Keratinocyte (primary cell): ENCODE measurements at regions not wholly inside any gene's neighbourhood (a gene's known extent, or its start where the extent isn't known, plus 50 kb on each side); places are given as distances from the start of the nearest gene placed in this dataset.

ENCODE experiments used
- DNase-seq: peaks from one replicate; pipeline ENCODE4 v3.0.0-alpha.2; 2011; ENCODE audit warnings: low read depth, missing footprints, low spot score
- FAIRE-seq: peaks from 2 replicates; lab custom pipeline; 2011; peaks lifted over from hg19 to GRCh38; lab: Jason Lieb, UNC
- H2AFZ ChIP-seq: 2 replicates; pipeline ENCODE4 v1.6.0; 2012; ENCODE audit warnings: low read length, control low read depth, inconsistent platforms; ENCODE audit not compliant: control insufficient read depth
- H3K27ac ChIP-seq: 2 replicates; pipeline ENCODE4 v1.5.1; 2011; ENCODE audit warnings: low read length; ENCODE audit not compliant: control insufficient read depth, insufficient read depth
- H3K27me3 ChIP-seq: 3 replicates; pipeline ENCODE4 v1.6.0; 2011; ENCODE audit warnings: low read length; ENCODE audit not compliant: control insufficient read depth, insufficient read depth; ENCODE audit errors: extremely low read depth
- H3K36me3 ChIP-seq, 2 experiments: 2 replicates in 1 of 2; 3 replicates in 1 of 2; pipeline ENCODE4 v1.5.1; 2011; ENCODE audit warnings: low read length in 2 of 2, mild to moderate bottlenecking in 1 of 2; ENCODE audit not compliant: control insufficient read depth in 2 of 2, insufficient read depth in 2 of 2; ENCODE audit errors: extremely low read depth in 1 of 2
- H3K4me1 ChIP-seq: 3 replicates; pipeline ENCODE4 v1.5.1; 2011; ENCODE audit warnings: low read length; ENCODE audit not compliant: control insufficient read depth, insufficient read depth; ENCODE audit errors: extremely low read depth
- H3K4me2 ChIP-seq: 3 replicates; pipeline ENCODE4 v1.6.0; 2011; ENCODE audit warnings: low read depth, low read length; ENCODE audit not compliant: control insufficient read depth, insufficient read depth; ENCODE audit errors: extremely low read depth
- H3K4me3 ChIP-seq, 3 experiments: fragments of 200-600 bp in 1 of 3; sonication (generic) in 1 of 3; 2 replicates in 2 of 3; 3 replicates in 1 of 3; pipeline ENCODE4 v1.5.1; 2011 to 2016; ENCODE audit warnings: low read length in 3 of 3, mild to moderate bottlenecking in 3 of 3, control low read depth in 2 of 3, inconsistent platforms in 1 of 3, low read depth in 1 of 3, mixed read lengths in 1 of 3, mixed run types in 1 of 3, moderate library complexity in 1 of 3; ENCODE audit not compliant: control insufficient read depth in 2 of 3, insufficient read depth in 2 of 3; ENCODE audit errors: extremely low read depth in 1 of 3
- H3K79me2 ChIP-seq: 2 replicates; pipeline ENCODE4 v1.6.0; 2012; ENCODE audit warnings: low read length; ENCODE audit not compliant: control insufficient read depth, insufficient read depth
- H3K9ac ChIP-seq: 3 replicates; pipeline ENCODE4 v1.6.0; 2011; ENCODE audit warnings: low read length; ENCODE audit not compliant: control insufficient read depth, insufficient read depth; ENCODE audit errors: extremely low read depth
- H3K9me1 ChIP-seq: 3 replicates; pipeline ENCODE4 v1.6.0; 2011; ENCODE audit warnings: low read length; ENCODE audit not compliant: control insufficient read depth, insufficient read depth; ENCODE audit errors: extremely low read depth
- H3K9me3 ChIP-seq: 2 replicates; pipeline ENCODE4 v1.5.1; 2012; ENCODE audit warnings: low read depth, low read length; ENCODE audit not compliant: control insufficient read depth
- H4K20me1 ChIP-seq: 3 replicates; pipeline ENCODE4 v1.6.0; 2011; ENCODE audit warnings: low read length; ENCODE audit not compliant: control insufficient read depth, insufficient read depth; ENCODE audit errors: extremely low read depth
- EZH2 ChIP-seq: IDR thresholded peaks from one replicate; pipeline ENCODE4 v1.6.1; 2012; ENCODE audit warnings: inconsistent platforms, mild to moderate bottlenecking, low read length, moderate library complexity
- dilution Hi-C: fragments of 300-500 bp; cut with MboI; formaldehyde crosslinking; loops from one replicate; pipeline ENCODE4 v1.7.0; 2020; ENCODE audit warnings: low sequenced_read_pairs; ENCODE audit not compliant: extremely low pct_ligation_motif_present
- TF ChIP-seq, protein P1 (sequence below), 3 experiments: IDR thresholded peaks in 1 of 3; conservative IDR thresholded peaks in 1 of 3; optimal IDR thresholded peaks in 1 of 3; 2 replicates in 2 of 3; 3 replicates in 1 of 3; pipeline versions ENCODE3 to v1.5.1; 2011; ENCODE audit warnings: low read length in 3 of 3, mild to moderate bottlenecking in 3 of 3, moderate library complexity in 2 of 3, control low read depth in 1 of 3, inconsistent platforms in 1 of 3; ENCODE audit not compliant: insufficient read depth in 2 of 3; ENCODE audit errors: extremely low read depth in 1 of 3

DNA sequence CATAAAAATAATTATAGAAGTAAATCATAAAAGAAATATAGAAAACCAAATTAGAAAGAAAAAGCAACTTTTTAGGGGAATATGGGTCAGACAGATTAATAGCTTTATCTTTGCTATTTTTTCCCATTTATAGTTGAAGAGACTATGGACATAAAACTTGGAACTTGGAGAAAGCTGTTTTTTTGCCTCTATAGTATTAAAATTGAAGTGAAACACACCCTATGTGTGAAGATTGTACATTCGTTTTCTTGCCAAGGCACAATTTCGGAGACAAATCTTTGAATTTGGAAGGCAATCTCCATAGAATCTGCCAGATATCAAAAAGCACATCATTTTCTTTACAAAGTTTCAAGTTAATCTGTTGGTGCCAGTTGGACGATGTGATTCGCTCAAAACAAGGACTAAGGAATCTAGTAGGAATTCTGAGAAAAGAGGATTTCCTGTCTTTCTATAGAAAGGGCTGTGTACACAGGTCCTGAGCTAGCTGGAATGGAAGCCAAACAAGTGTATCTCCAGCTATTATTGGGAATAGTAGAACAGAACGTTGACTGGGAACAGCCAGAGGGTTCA lies 156.3 kb downstream of the SLC7A11 start:
- no peaks in the 10 kb centered on the region for H3K9me1 ChIP-seq
- TF ChIP-seq, protein P1, sequence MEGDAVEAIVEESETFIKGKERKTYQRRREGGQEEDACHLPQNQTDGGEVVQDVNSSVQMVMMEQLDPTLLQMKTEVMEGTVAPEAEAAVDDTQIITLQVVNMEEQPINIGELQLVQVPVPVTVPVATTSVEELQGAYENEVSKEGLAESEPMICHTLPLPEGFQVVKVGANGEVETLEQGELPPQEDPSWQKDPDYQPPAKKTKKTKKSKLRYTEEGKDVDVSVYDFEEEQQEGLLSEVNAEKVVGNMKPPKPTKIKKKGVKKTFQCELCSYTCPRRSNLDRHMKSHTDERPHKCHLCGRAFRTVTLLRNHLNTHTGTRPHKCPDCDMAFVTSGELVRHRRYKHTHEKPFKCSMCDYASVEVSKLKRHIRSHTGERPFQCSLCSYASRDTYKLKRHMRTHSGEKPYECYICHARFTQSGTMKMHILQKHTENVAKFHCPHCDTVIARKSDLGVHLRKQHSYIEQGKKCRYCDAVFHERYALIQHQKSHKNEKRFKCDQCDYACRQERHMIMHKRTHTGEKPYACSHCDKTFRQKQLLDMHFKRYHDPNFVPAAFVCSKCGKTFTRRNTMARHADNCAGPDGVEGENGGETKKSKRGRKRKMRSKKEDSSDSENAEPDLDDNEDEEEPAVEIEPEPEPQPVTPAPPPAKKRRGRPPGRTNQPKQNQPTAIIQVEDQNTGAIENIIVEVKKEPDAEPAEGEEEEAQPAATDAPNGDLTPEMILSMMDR (optimal IDR thresholded peaks at IDR 0.05 in 1 of 3, IDR thresholded peaks at IDR 0.05 in 1 of 3, conservative IDR thresholded peaks at IDR 0.05 in 1 of 3; ENCODE audit: extremely low read depth in 1 of 3, insufficient read depth in 2 of 3, low read length in 3 of 3): no peak
- peaks cover 3% of the 10 kb centered on the region for H3K4me1 ChIP-seq
- no peaks in the 10 kb centered on the region for H3K9me3 ChIP-seq
- DNase-seq (no peak), FAIRE-seq (no peak)
- H3K27ac ChIP-seq: no peak overlapping the region
- no peaks in the 10 kb centered on the region for H3K27me3 ChIP-seq
- H3K36me3 ChIP-seq: no peaks in the 10 kb centered on the region
- no peak overlapping the region for H3K4me2 ChIP-seq
- dilution Hi-C loops: no loop called here
- no peaks in the 10 kb centered on the region for H3K79me2 ChIP-seq
- no peak overlapping the region for H3K9ac ChIP-seq
- no peaks in the 10 kb centered on the region for H4K20me1 ChIP-seq
- H3K4me3 ChIP-seq: no peak overlapping the region
- H2AFZ ChIP-seq: no peak overlapping the region

DNA sequence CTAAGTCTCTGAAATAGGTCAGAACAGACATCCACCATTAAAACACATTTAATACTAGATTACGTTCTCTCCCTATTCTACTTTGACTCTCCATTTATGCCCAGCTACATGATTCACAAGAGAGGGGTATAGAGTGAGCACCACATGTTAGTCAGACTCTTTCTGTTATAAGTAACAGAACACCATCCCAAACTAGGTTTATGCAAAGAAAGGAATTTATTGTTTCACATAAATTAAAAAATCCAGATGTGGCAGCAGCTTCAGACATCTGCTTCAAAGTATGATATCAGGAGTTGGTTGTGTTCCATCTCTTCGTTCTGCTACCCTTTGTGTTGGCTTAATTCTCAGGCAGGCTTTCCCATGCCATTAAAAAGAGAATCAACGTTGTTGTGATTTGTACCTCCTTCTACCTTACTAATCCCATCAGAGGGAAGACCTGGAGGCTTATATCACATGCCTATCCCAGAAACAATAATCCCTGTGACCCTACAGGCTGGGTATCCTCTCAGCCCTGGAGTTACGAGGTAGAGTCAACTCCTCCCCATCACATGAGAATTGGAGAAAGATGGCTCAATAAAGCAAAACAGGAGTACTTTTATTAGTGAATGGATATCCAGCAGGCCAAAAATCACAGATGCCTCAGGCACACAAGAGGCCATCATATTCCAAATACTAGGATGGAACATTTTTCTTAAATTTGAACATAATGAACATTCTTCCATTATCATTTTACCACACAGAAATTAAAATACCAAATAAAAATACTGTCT lies 163.2 kb downstream of the SLC7A11 start:
- Histone ChIP-seq H3K27me3 (no peaks in the 10 kb centered on the region), H3K4me2 (no peak overlapping the region), H3K9ac (no peak overlapping the region), H3K9me1 (no peaks in the 10 kb centered on the region), H3K36me3 (no peaks in the 10 kb centered on the region), H2AFZ (no peak overlapping the region), H3K9me3 (no peaks in the 10 kb centered on the region), H3K27ac (no peak overlapping the region), H3K4me3 (no peak overlapping the region), H3K4me1 (no peaks in the 10 kb centered on the region), H3K79me2 (no peaks in the 10 kb centered on the region), H4K20me1 (no peaks in the 10 kb centered on the region)
- DNase-seq: no peak
- TF ChIP-seq, protein P1 (optimal IDR thresholded peaks at IDR 0.05 in 1 of 3, IDR thresholded peaks at IDR 0.05 in 1 of 3, conservative IDR thresholded peaks at IDR 0.05 in 1 of 3; ENCODE audit: extremely low read depth in 1 of 3, insufficient read depth in 2 of 3, low read length in 3 of 3): no peak
- no peak for TF ChIP-seq EZH2
- no peak for FAIRE-seq
- dilution Hi-C loops: no loop called here
